ENCODE measurements at regions not wholly inside any gene's neighbourhood (a gene's known extent, or its start where the extent isn't known, plus 50 kb on each side); places are given as distances from the start of the nearest gene placed in this dataset.
"Not testable (repeated sequence)": the region's sequence is repeated elsewhere in the genome, so short reads cannot be mapped to it uniquely, and the experiment has no call there.

- Mint-ChIP-seq H3K27me3 (no peaks in the 10 kb centered on the region), H3K9me3 (ENCODE audit: insufficient read depth) (no peaks in the 10 kb centered on the region), H3K27ac (no peak overlapping the region), H3K4me1 (no peaks in the 10 kb centered on the region), H3K4me3 (no peak overlapping the region)
- Histone ChIP-seq H3K9ac (ENCODE audit: low read length) (no peak overlapping the region), H4K20me1 (ENCODE audit: control insufficient read depth, insufficient read depth, low read length, poor library complexity, severe bottlenecking) (no peaks in the 10 kb centered on the region), H2AFZ (ENCODE audit: insufficient read depth, low read depth, low read length, poor library complexity, severe bottlenecking) (no peak overlapping the region), H3K4me2 (replicated peaks; ENCODE audit: low read depth, low read length, poor library complexity, severe bottlenecking) (no peak overlapping the region), H3K27me3 (replicated peaks in 1 of 4; ENCODE audit: control extremely low read depth in 1 of 4, control insufficient read depth in 3 of 4, insufficient read depth in 4 of 4, low read length in 3 of 4) (no peaks in the 10 kb centered on the region), H3K27ac (ENCODE audit: low read length in 2 of 2) (no peak overlapping the region), H3K4me3 (ENCODE audit: control extremely low read depth in 1 of 5, extremely low read depth in 1 of 5, insufficient read depth in 1 of 5, low read depth in 2 of 5, low read length in 4 of 5) (no peak overlapping the region), H3K79me2 (ENCODE audit: control insufficient read depth, insufficient read depth, low read length) (no peaks in the 10 kb centered on the region), H3K36me3 (replicated peaks in 1 of 2; ENCODE audit: control extremely low read depth in 1 of 2, control insufficient read depth in 1 of 2, extremely low read depth in 1 of 2, insufficient read depth in 2 of 2, low read length in 1 of 2) (no peaks in the 10 kb centered on the region), H3K4me1 (ENCODE audit: control insufficient read depth in 2 of 2, insufficient read depth in 2 of 2, low read length in 2 of 2) (no peaks in the 10 kb centered on the region), H3K9me3 (ENCODE audit: control extremely low read depth in 1 of 3, control insufficient read depth in 2 of 3, insufficient read depth in 1 of 3, low read length in 2 of 3) (no peaks in the 10 kb centered on the region)
- WGBS (ENCODE audit: insufficient coverage), result 88% methylated on average over 12 of the region's 12 CpGs
- intact Hi-C loops (cut with micrococcal nuclease), result no loop called here
- POLR2A ChIA-PET, result no interaction called here
- CTCF ChIA-PET, result no interaction called here
- no peak for TF ChIP-seq EZH2 (IDR thresholded peaks at IDR 0.05; ENCODE audit: borderline replicate concordance, insufficient read depth, low read depth, low read length, poor library complexity, severe bottlenecking)
- no peak for TF ChIP-seq CTCF (IDR thresholded peaks at IDR 0.05)
- ATAC-seq (ENCODE audit: low read depth) (no peak), DNase-seq (no peak)
Observed at GRCh38 chr10:42992156-42992956, 84.5 kb upstream of the RET start.

GRCh38 chr10:42992957-42993390 lies 83.9 kb upstream of the RET start:
- Histone ChIP-seq H3K36me3 (replicated peaks in 1 of 2; ENCODE audit: control extremely low read depth in 1 of 2, control insufficient read depth in 1 of 2, extremely low read depth in 1 of 2, insufficient read depth in 2 of 2, low read length in 1 of 2) (no peaks in the 10 kb centered on the region), H3K4me2 (replicated peaks; ENCODE audit: low read depth, low read length, poor library complexity, severe bottlenecking) (no peak overlapping the region), H3K9ac (ENCODE audit: low read length) (no peak overlapping the region), H3K27ac (ENCODE audit: low read length in 2 of 2) (no peak overlapping the region), H2AFZ (ENCODE audit: insufficient read depth, low read depth, low read length, poor library complexity, severe bottlenecking) (no peak overlapping the region), H3K27me3 (replicated peaks in 1 of 4; ENCODE audit: control extremely low read depth in 1 of 4, control insufficient read depth in 3 of 4, insufficient read depth in 4 of 4, low read length in 3 of 4) (no peaks in the 10 kb centered on the region), H3K4me3 (ENCODE audit: control extremely low read depth in 1 of 5, extremely low read depth in 1 of 5, insufficient read depth in 1 of 5, low read depth in 2 of 5, low read length in 4 of 5) (no peak overlapping the region), H3K9me3 (ENCODE audit: control extremely low read depth in 1 of 3, control insufficient read depth in 2 of 3, insufficient read depth in 1 of 3, low read length in 2 of 3) (no peaks in the 10 kb centered on the region), H3K4me1 (ENCODE audit: control insufficient read depth in 2 of 2, insufficient read depth in 2 of 2, low read length in 2 of 2) (no peaks in the 10 kb centered on the region), H3K79me2 (ENCODE audit: control insufficient read depth, insufficient read depth, low read length) (no peaks in the 10 kb centered on the region), H4K20me1 (ENCODE audit: control insufficient read depth, insufficient read depth, low read length, poor library complexity, severe bottlenecking) (no peaks in the 10 kb centered on the region)
- Mint-ChIP-seq H3K4me1 (no peaks in the 10 kb centered on the region), H3K9me3 (ENCODE audit: insufficient read depth) (no peaks in the 10 kb centered on the region), H3K27me3 (no peaks in the 10 kb centered on the region), H3K4me3 (no peak overlapping the region), H3K27ac (no peak overlapping the region)
- no peak for TF ChIP-seq EZH2 (IDR thresholded peaks at IDR 0.05; ENCODE audit: borderline replicate concordance, insufficient read depth, low read depth, low read length, poor library complexity, severe bottlenecking)
- TF ChIP-seq CTCF (IDR thresholded peaks at IDR 0.05), result no peak
- intact Hi-C loops (cut with micrococcal nuclease), result no loop called here
- POLR2A ChIA-PET, result no interaction called here
- 93% methylated on average over 10 of the region's 13 CpGs for WGBS (ENCODE audit: insufficient coverage)
- DNase-seq (no peak), ATAC-seq (ENCODE audit: low read depth) (no peak)
- CTCF ChIA-PET, result no interaction called here

- DNase-seq; H3K9ac ChIP-seq (ENCODE audit: low read length); H3K9me3 Mint-ChIP-seq (ENCODE audit: insufficient read depth); H4K20me1 ChIP-seq (ENCODE audit: control insufficient read depth, insufficient read depth, low read length, poor library complexity, severe bottlenecking); H3K27me3 ChIP-seq (replicated peaks in 1 of 4; ENCODE audit: control extremely low read depth in 1 of 4, control insufficient read depth in 3 of 4, insufficient read depth in 4 of 4, low read length in 3 of 4); H3K4me1 ChIP-seq (ENCODE audit: control insufficient read depth in 2 of 2, insufficient read depth in 2 of 2, low read length in 2 of 2); H3K27ac Mint-ChIP-seq; POLR2A ChIA-PET; H3K4me3 ChIP-seq (ENCODE audit: control extremely low read depth in 1 of 5, extremely low read depth in 1 of 5, insufficient read depth in 1 of 5, low read depth in 2 of 5, low read length in 4 of 5); H3K4me1 Mint-ChIP-seq; H3K27me3 Mint-ChIP-seq; ATAC-seq (ENCODE audit: low read depth); H3K27ac ChIP-seq (ENCODE audit: low read length in 2 of 2); H2AFZ ChIP-seq (ENCODE audit: insufficient read depth, low read depth, low read length, poor library complexity, severe bottlenecking); CTCF ChIA-PET; H3K4me3 Mint-ChIP-seq; H3K36me3 ChIP-seq (replicated peaks in 1 of 2; ENCODE audit: control extremely low read depth in 1 of 2, control insufficient read depth in 1 of 2, extremely low read depth in 1 of 2, insufficient read depth in 2 of 2, low read length in 1 of 2); H3K4me2 ChIP-seq (replicated peaks; ENCODE audit: low read depth, low read length, poor library complexity, severe bottlenecking); H3K79me2 ChIP-seq (ENCODE audit: control insufficient read depth, insufficient read depth, low read length); H3K9me3 ChIP-seq (ENCODE audit: control extremely low read depth in 1 of 3, control insufficient read depth in 2 of 3, insufficient read depth in 1 of 3, low read length in 2 of 3); intact Hi-C loops (cut with micrococcal nuclease): not testable (repeated sequence)
- WGBS (ENCODE audit: insufficient coverage), result 100% methylated on average over 1 of the region's 2 CpGs
Observed at GRCh38 chr10:42994909-42995308, 82.0 kb upstream of the RET start.
